GM21447 (cell line): ENCODE measurements at regions not wholly inside any gene's neighbourhood (a gene's known extent, or its start where the extent isn't known, plus 50 kb on each side); places are given as distances from the start of the nearest gene placed in this dataset.
A peak's percentile ranks its signal among the peaks of the same experiment; 100 is the strongest.
"Not testable (repeated sequence)": the region's sequence is repeated elsewhere in the genome, so short reads cannot be mapped to it uniquely, and the experiment has no call there.

Source experiments
- ATAC-seq: cut with Tn5 transposase; IDR thresholded peaks from one replicate; pipeline ENCODE4 v1.9.1; 2021; ENCODE audit not compliant: unreplicated experiment

- ATAC-seq = no peak
Measured at GRCh38 chr13:23947893-23948292, 50.6 kb upstream of the C1QTNF9B start.

- ATAC-seq = no peak
Measured at GRCh38 chr13:23949200-23949599, 51.9 kb upstream of the C1QTNF9B start.

GRCh38 chr13:23949736-23950135 is 52.4 kb upstream of the C1QTNF9B start:
- no peak for ATAC-seq

GRCh38 chr13:23950736-23951510 is 53.6 kb upstream of the C1QTNF9B start:
- ATAC-seq = no peak

- no peak for ATAC-seq
Measured at GRCh38 chr13:23952796-23953195, 55.5 kb upstream of the C1QTNF9B start.

GRCh38 chr13:23953860-23954512 is 56.7 kb upstream of the C1QTNF9B start:
- ATAC-seq = no peak

- no peak for ATAC-seq
Measured at GRCh38 chr13:23955064-23955463, 57.8 kb upstream of the C1QTNF9B start.

GRCh38 chr13:23956106-23956505 is 58.8 kb upstream of the C1QTNF9B start:
- no peak for ATAC-seq

- no peak for ATAC-seq
Measured at GRCh38 chr13:23957981-23958380, 60.7 kb upstream of the C1QTNF9B start.

- ATAC-seq = no peak
Measured at GRCh38 chr13:23959231-23959862, 62.0 kb upstream of the C1QTNF9B start.

GRCh38 chr13:23960566-23961156 is 63.4 kb upstream of the C1QTNF9B start:
- no peak for ATAC-seq

- no peak for ATAC-seq
Measured at GRCh38 chr13:23963184-23963931, 66.1 kb upstream of the C1QTNF9B start.

- ATAC-seq = no peak
Measured at GRCh38 chr13:23963947-23964346, 66.6 kb upstream of the C1QTNF9B start.

- no peak for ATAC-seq
Measured at GRCh38 chr13:23965346-23965745, 68.0 kb upstream of the C1QTNF9B start.

- no peak for ATAC-seq
Measured at GRCh38 chr13:23966221-23966690, 69.0 kb upstream of the C1QTNF9B start.

- peak; percentile 52 for ATAC-seq
Measured at GRCh38 chr13:23966691-23967615, 69.7 kb upstream of the C1QTNF9B start.

- not testable (repeated sequence) for ATAC-seq
Measured at GRCh38 chr13:23967792-23968191, 70.5 kb upstream of the C1QTNF9B start.

GRCh38 chr13:23969647-23970046 is 72.3 kb upstream of the C1QTNF9B start:
- no peak for ATAC-seq

- peak; percentile 59 for ATAC-seq
Measured at GRCh38 chr13:23979361-23980159, 82.3 kb upstream of the C1QTNF9B start.
